HCT116 (cell line): ENCODE measurements at regions not wholly inside any gene's neighbourhood (a gene's known extent, or its start where the extent isn't known, plus 50 kb on each side); places are given as distances from the start of the nearest gene placed in this dataset.

Experiments used
- CTCF ChIP-seq, 3 experiments: fragments of 200-600 bp in 1 of 3; sonication (generic) in 1 of 3; IDR thresholded peaks in 2 of 3; conservative IDR thresholded peaks in 1 of 3; 2 replicates each; pipeline ENCODE4 v1.5.1; 2012 to 2017; ENCODE audit warnings: low read depth in 2 of 3, low read length in 2 of 3, antibody characterized with exemption in 1 of 3, borderline replicate concordance in 1 of 3, control low read depth in 1 of 3, mild to moderate bottlenecking in 1 of 3, mixed read lengths in 1 of 3, mixed run types in 1 of 3, moderate library complexity in 1 of 3; ENCODE audit not compliant: insufficient read depth in 1 of 3
- EGR1 ChIP-seq: IDR thresholded peaks from 2 replicates; pipeline ENCODE4 v1.6.1; 2012; ENCODE audit warnings: low read depth
- EZH2phosphoT487 ChIP-seq: fragments of 200-600 bp; IDR thresholded peaks from 2 replicates; pipeline ENCODE4 v1.6.1; 2018; ENCODE audit warnings: antibody characterized with exemption, borderline replicate concordance
- JUND ChIP-seq: IDR thresholded peaks from 2 replicates; pipeline ENCODE4 v1.6.1; 2012
- MAX ChIP-seq: IDR thresholded peaks from 2 replicates; pipeline ENCODE4 v1.6.1; 2012
- POLR2A ChIP-seq: IDR thresholded peaks from 2 replicates; pipeline ENCODE4 v1.7.0; 2011; ENCODE audit warnings: borderline replicate concordance; ENCODE audit not compliant: insufficient read depth, insufficient read length; ENCODE audit errors: extremely low read depth
- SIN3A ChIP-seq: IDR thresholded peaks from 2 replicates; pipeline ENCODE4 v1.6.1; 2012; ENCODE audit warnings: low read depth
- SP1 ChIP-seq: IDR thresholded peaks from 2 replicates; pipeline ENCODE4 v1.6.1; 2012; ENCODE audit warnings: low read depth
- TCF7L2 ChIP-seq: IDR thresholded peaks from 2 replicates; pipeline ENCODE4 v1.7.0; 2011; ENCODE audit warnings: borderline replicate concordance, inconsistent platforms; ENCODE audit not compliant: insufficient read depth, insufficient read length; ENCODE audit errors: extremely low read depth
- ZBTB33 ChIP-seq: IDR thresholded peaks from 2 replicates; pipeline ENCODE4 v1.6.1; 2011; ENCODE audit warnings: mild to moderate bottlenecking, low read length, moderate library complexity; ENCODE audit not compliant: insufficient replicate concordance; ENCODE audit errors: extremely low read depth

GRCh38 chr9:104988539-104988938 lies 60.6 kb upstream of the ABCA1 start:
- no peak for TF ChIP-seq POLR2A
- no peak for TF ChIP-seq CTCF (IDR thresholded peaks at IDR 0.05 in 2 of 3, conservative IDR thresholded peaks at IDR 0.05 in 1 of 3; ENCODE audit: borderline replicate concordance in 1 of 3, insufficient read depth in 1 of 3, low read depth in 2 of 3, low read length in 2 of 3)
- no peak for TF ChIP-seq TCF7L2
- no peak for TF ChIP-seq SIN3A
- TF ChIP-seq SP1 = no peak
- no peak for TF ChIP-seq EGR1
- no peak for TF ChIP-seq ZBTB33
- TF ChIP-seq JUND = no peak
- no peak for TF ChIP-seq EZH2phosphoT487
- no peak for TF ChIP-seq MAX
